Chondrocyte (in vitro differentiated cells): ENCODE measurements at regions not wholly inside any gene's neighbourhood (a gene's known extent, or its start where the extent isn't known, plus 50 kb on each side); places are given as distances from the start of the nearest gene placed in this dataset.

Source experiments
- DNase-seq: peaks from one replicate; pipeline ENCODE4 v3.0.0; 2021; ENCODE audit warnings: mixed read lengths, low spot score
- H3K27ac Mint-ChIP-seq: one replicate; pipeline ENCODE4 v1.8.0; 2021; ENCODE audit warnings: mild to moderate bottlenecking, moderate library complexity, mixed read lengths; ENCODE audit not compliant: unreplicated experiment
- H3K27me3 Mint-ChIP-seq: 2 replicates; pipeline ENCODE4 v1.8.0; 2021; ENCODE audit warnings: low read depth, mixed read lengths
- H3K36me3 Mint-ChIP-seq: 2 replicates; pipeline ENCODE4 v1.8.0; 2021; ENCODE audit warnings: low read depth, mixed read lengths
- H3K4me1 Mint-ChIP-seq: 2 replicates; pipeline ENCODE4 v1.8.0; 2021; ENCODE audit warnings: low read depth, mild to moderate bottlenecking, mixed read lengths
- H3K4me3 Mint-ChIP-seq: one replicate; pipeline ENCODE4 v1.8.0; 2021; ENCODE audit warnings: mild to moderate bottlenecking, moderate library complexity, mixed read lengths; ENCODE audit not compliant: unreplicated experiment
- H3K9me3 Mint-ChIP-seq: 2 replicates; pipeline ENCODE4 v1.8.0; 2021; ENCODE audit warnings: low read depth, mixed read lengths
- CTCF ChIP-seq: fragments of 200-600 bp; sonication (generic); IDR thresholded peaks from 2 replicates; pipeline ENCODE4 v1.5.0; 2021; ENCODE audit warnings: antibody characterized with exemption, mild to moderate bottlenecking, moderate library complexity

GRCh38 chr10:9195385-9195784, 1140.9 kb downstream of the GATA3 start:
- Mint-ChIP-seq H3K27me3 (peaks cover 24% of the 10 kb centered on the region), H3K4me1 (no peaks in the 10 kb centered on the region), H3K36me3 (no peaks in the 10 kb centered on the region), H3K4me3 (no peak overlapping the region), H3K27ac (no peak overlapping the region), H3K9me3 (no peaks in the 10 kb centered on the region)
- DNase-seq = no peak
- no peak for TF ChIP-seq CTCF

GRCh38 chr10:9198611-9199010, 1144.1 kb downstream of the GATA3 start:
- no peak for DNase-seq
- H3K27me3 Mint-ChIP-seq = peaks cover 10% of the 10 kb centered on the region

GRCh38 chr10:9205558-9205957, 1151.1 kb downstream of the GATA3 start:
- no peak for TF ChIP-seq CTCF
- Mint-ChIP-seq H3K9me3 (no peaks in the 10 kb centered on the region), H3K4me3 (no peak overlapping the region), H3K27ac (no peak overlapping the region), H3K4me1 (peaks cover 4% of the 10 kb centered on the region), H3K27me3 (peaks cover 15% of the 10 kb centered on the region), H3K36me3 (no peaks in the 10 kb centered on the region)
- DNase-seq = no peak

More at GRCh38 chr10:9198611-9199010, 1144.1 kb downstream of the GATA3 start:
- Mint-ChIP-seq H3K36me3 (no peaks in the 10 kb centered on the region), H3K4me1 (no peaks in the 10 kb centered on the region), H3K9me3 (no peaks in the 10 kb centered on the region), H3K4me3 (no peak overlapping the region), H3K27ac (no peak overlapping the region)
- TF ChIP-seq CTCF = no peak

GRCh38 chr10:9209105-9209798, 1154.8 kb downstream of the GATA3 start:
- no peaks in the 10 kb centered on the region for H3K9me3 Mint-ChIP-seq
- H3K27me3 Mint-ChIP-seq = peaks cover 22% of the 10 kb centered on the region
- peak; percentile 93 for TF ChIP-seq CTCF
- H3K4me1 Mint-ChIP-seq = peaks cover 4% of the 10 kb centered on the region
- DNase-seq = no peak
- H3K27ac Mint-ChIP-seq = no peak overlapping the region
- H3K4me3 Mint-ChIP-seq = no peak overlapping the region
- H3K36me3 Mint-ChIP-seq = no peaks in the 10 kb centered on the region

GRCh38 chr10:9211228-9211627, 1156.7 kb downstream of the GATA3 start:
- TF ChIP-seq CTCF = peak; percentile 69
- Mint-ChIP-seq H3K4me3 (no peak overlapping the region), H3K4me1 (peaks cover 4% of the 10 kb centered on the region), H3K36me3 (no peaks in the 10 kb centered on the region), H3K27ac (no peak overlapping the region), H3K9me3 (no peaks in the 10 kb centered on the region), H3K27me3 (peaks cover 23% of the 10 kb centered on the region)
- DNase-seq = no peak
